ENCODE measurements at regions not wholly inside any gene's neighbourhood (a gene's known extent, or its start where the extent isn't known, plus 50 kb on each side); places are given as distances from the start of the nearest gene placed in this dataset.
"Not testable (repeated sequence)": the region's sequence is repeated elsewhere in the genome, so short reads cannot be mapped to it uniquely, and the experiment has no call there.

GRCh38 chrX:1140236-1140681, 72.2 kb downstream of the CRLF2 start:
- no peak for DNase-seq (ENCODE audit: low read depth)

GRCh38 chrX:1139185-1139500, 73.3 kb downstream of the CRLF2 start:
- no peak for DNase-seq (ENCODE audit: low read depth)

DNA sequence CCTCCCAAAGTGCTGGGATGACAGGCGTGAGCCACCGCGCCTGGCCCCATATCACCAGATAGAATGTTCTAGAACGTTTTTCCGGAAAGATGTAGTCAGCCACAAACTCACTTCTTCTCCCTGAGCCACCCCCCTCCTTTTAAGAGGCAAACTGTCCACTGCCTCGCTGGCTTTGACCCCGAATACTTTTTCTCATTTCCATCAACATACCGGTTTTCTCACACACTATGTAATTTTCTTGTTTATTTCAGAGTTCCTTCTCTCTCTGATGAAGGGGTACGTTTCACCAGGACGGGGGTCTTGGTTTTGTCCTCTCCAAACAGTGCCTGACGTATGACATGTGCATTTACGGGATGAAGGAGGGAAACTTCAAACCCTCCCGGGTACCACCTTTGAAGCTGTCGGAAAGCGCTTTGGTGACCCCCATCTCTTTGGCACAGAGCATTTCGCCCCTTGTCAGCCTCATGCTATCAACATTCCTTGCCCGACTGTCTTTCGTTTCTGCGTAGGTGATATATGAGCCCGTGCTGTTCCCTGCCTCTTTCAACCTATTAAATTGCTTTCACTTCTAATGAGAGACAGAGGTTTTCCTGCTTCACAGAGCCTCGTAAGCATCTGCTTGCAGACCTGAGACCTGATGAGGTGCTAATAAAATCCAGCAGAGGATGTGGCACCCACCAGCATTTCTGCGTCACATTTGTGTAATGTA, 73.8 kb downstream of the CRLF2 start:
- DNase-seq (ENCODE audit: low read depth) = no peak

- no peak for DNase-seq (ENCODE audit: low read depth)
Measured at GRCh38 chrX:1137531-1137930, 74.9 kb downstream of the CRLF2 start.

DNA sequence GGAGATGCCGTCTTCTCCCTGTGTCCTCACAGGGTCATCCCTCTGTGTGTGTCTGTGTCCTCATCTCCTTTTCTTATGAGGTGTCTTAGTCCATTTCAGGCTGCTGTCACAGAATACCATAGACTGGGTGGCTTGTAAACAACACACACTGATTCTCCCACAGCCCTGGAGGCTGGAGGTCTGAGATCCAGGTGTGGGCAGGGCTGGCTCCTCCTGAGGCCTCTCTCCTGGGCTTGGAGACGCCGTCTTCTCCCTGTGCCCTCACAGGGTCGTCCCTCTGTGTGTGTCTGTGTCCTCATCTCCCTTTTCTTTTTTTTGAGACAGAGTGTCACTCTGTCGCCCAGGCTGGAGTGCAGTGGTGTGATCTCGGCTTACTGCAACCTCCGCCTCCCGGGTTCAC, 75.9 kb downstream of the CRLF2 start:
- DNase-seq (ENCODE audit: low read depth) = not testable (repeated sequence)

GRCh38 chrX:1134976-1135375, 77.5 kb downstream of the CRLF2 start:
- no peak for DNase-seq (ENCODE audit: low read depth)

DNA sequence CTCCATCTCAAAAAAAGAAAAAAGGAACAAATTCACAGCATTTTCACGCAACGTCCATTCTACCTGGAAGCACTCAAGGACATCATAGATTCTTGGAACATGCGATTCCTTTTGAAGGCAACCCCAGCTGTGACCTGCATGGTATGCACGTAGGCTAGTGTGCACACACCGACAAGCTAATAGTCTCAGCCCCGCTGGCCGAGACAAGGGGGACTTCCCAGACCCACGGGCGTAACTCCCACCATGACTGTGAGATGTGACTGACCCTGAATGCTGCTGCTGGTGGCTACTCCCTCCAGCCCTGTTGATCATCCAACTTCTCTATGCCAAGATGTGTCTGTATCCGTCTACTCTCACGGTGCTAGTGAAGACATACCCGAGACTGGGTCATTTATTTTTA, 78.3 kb downstream of the CRLF2 start:
- DNase-seq (ENCODE audit: low read depth) = no peak

DNA sequence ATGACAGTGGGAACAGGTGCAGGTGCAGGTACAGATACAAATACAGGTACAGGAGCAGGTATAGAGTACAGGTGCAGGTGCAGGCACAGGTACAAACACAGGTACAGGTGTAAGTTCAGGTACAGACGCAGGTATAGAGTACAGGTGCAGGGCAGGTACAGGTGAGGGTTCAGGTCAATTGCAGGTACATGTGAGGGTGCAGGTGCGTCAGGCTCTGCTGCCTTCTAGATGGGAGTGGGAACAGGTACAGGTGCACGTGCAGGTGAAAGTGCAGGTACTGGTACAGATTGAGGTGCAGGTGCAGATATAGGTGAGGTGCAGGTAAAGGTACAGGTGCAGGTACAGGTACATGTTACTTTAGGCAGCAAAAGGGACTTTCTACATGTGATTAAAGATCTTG, 85.7 kb downstream of the CRLF2 start:
- DNase-seq (ENCODE audit: low read depth) = no peak

- no peak for DNase-seq (ENCODE audit: low read depth)
Measured at GRCh38 chrX:1124531-1124930, 87.9 kb downstream of the CRLF2 start.

- DNase-seq (ENCODE audit: low read depth) = not testable (repeated sequence)
Measured at GRCh38 chrX:1122851-1123250, 89.6 kb downstream of the CRLF2 start.

GRCh38 chrX:1119275-1119674, 93.2 kb downstream of the CRLF2 start:
- no peak for DNase-seq (ENCODE audit: low read depth)

GRCh38 chrX:1118572-1119199, 93.8 kb downstream of the CRLF2 start:
- DNase-seq (ENCODE audit: low read depth) = no peak

GRCh38 chrX:1115411-1115810, 97.0 kb downstream of the CRLF2 start:
- DNase-seq (ENCODE audit: low read depth) = not testable (repeated sequence)

DNA sequence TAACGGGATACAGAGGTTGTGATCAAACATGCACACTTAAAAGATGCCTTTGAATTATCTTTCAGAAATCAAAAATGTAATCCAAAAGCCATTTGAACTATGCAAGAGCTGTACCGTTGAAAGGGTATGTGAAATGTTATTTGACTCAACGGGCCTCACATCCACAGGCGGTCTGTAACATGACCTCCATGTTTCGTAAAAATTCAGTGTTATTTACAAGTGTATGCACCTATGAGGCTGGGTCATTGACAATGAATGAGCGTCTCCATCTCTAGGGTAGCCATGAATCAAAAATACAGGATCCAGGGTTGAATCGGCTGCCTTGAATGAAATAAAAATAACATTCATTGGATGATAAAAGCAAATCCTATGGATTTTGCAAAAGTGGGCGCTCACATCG, 100.1 kb downstream of the CRLF2 start:
- no peak for DNase-seq (ENCODE audit: low read depth)

- DNase-seq (ENCODE audit: low read depth) = no peak
Measured at GRCh38 chrX:1111601-1112300, 100.7 kb downstream of the CRLF2 start.

- no peak for DNase-seq (ENCODE audit: low read depth)
Measured at GRCh38 chrX:1109580-1110119, 102.8 kb downstream of the CRLF2 start.

DNA sequence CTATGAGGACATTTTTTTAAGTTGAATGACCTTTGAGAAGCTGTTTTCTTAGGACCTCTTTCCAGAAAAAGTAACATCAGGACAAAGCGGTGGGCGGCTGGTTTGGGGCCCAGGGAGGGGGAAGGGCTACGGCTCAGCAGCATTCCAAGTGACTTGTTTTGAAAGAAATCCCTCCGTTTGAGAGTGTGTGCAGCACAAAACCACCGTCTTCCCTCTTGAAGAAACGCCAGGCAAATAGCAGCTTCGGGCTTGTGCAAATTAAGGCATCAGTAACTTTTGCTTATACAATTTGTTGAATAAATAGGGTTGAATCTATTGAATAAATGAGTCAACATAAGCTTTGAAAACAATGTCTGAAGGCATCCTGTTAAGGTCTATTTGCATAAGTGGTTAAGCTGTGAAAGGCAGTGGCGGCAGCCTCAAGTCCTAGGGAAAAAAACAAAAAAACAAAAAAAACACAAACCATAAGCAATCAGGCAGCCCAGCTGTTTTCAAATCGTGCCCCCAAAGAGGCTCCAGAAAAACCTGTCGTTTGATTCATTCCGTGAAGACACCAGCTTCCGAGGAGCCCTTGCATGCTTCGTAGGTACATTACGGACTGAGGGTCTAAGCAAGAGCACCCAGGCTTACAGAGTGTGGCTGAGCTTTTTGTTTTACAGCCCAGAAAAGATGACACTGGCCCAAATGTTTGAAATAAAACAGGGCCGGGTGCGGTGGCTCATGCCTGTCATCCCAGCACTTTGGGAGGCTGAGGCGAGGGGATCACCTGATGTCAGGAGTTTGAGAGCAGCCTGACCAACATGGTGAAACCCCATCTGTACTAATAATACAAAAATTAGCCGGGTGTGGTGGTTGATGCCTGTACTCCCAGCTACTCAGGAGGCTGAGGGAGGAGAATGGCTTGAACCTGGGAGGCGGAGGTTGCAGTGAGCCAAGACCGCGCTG, 103.7 kb downstream of the CRLF2 start:
- no peak for DNase-seq (ENCODE audit: low read depth)

- no peak for DNase-seq (ENCODE audit: low read depth)
Measured at GRCh38 chrX:1106478-1107210, 105.8 kb downstream of the CRLF2 start.

- no peak for DNase-seq (ENCODE audit: low read depth)
Measured at GRCh38 chrX:1105671-1106419, 106.6 kb downstream of the CRLF2 start.

DNA sequence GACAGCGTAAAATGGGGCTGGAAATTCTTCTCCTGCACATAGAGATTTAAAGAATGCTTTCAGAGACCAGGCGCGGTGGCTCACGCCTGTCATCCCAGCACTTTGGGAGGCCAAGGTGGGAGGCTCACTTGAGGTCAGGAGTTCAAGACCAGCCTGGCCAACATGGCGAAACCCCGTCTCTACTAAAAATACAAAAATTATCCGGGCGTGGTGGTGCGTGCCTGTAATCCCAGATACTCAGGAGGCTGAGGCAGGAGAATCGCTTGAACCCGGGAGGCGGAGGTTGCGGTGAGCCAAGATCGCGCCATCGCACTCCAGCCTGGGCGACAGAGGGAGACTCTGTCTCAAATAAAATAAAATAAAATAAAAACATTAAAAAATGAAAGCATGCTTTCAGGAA, 107.4 kb downstream of the CRLF2 start:
- not testable (repeated sequence) for DNase-seq (ENCODE audit: low read depth)

DNA sequence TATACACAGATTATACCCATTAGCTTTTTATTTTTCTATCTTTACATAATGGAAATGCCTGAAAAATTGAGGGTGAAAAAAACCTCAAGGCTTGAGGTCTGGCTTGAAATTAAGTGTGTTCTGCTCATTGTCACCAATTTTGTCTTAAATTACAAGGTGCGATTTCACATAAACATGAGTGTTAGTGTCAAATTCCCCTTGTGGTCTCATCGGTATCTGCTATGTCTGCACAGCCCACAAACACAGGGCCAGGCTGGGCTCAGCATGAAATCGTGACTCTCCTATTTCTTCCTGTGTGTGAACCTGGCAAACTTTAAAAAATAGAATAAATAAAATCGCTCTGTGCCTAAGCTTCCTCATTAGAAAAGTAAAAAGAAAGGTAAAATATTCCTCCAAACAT, 109.1 kb downstream of the CRLF2 start:
- DNase-seq (ENCODE audit: low read depth) = no peak
